HAP-1 (cell line): ENCODE measurements at regions not wholly inside any gene's neighbourhood (a gene's known extent, or its start where the extent isn't known, plus 50 kb on each side); places are given as distances from the start of the nearest gene placed in this dataset.
"Not testable (repeated sequence)": the region's sequence is repeated elsewhere in the genome, so short reads cannot be mapped to it uniquely, and the experiment has no call there.

Experiments used
- DNase-seq, 2 experiments: peaks; one replicate each; pipeline ENCODE4 v3.0.0-alpha.2; 2016 to 2020; ENCODE audit warnings: low spot score in 2 of 2
- H3K27me3 ChIP-seq: fragments of 250-450 bp; sonication (Bioruptor Pico); 2 replicates; pipeline ENCODE4 v1.5.1; 2020; ENCODE audit warnings: low read depth, mild to moderate bottlenecking, moderate library complexity
- H3K36me3 ChIP-seq: fragments of 250-450 bp; sonication (Bioruptor Pico); replicated peaks from 2 replicates; pipeline ENCODE4 v1.5.1; 2020; ENCODE audit warnings: mild to moderate bottlenecking
- H3K4me1 ChIP-seq: fragments of 250-450 bp; sonication (Bioruptor Pico); 2 replicates; pipeline ENCODE4 v1.5.1; 2020; ENCODE audit warnings: mild to moderate bottlenecking
- H3K4me3 ChIP-seq: fragments of 250-450 bp; sonication (Bioruptor Pico); 2 replicates; pipeline ENCODE4 v1.5.1; 2020; ENCODE audit warnings: mild to moderate bottlenecking, moderate library complexity
- H3K9me3 ChIP-seq: fragments of 250-450 bp; sonication (Bioruptor Pico); 2 replicates; pipeline ENCODE4 v1.5.1; 2020; ENCODE audit warnings: mild to moderate bottlenecking, moderate library complexity
- in situ Hi-C: fragments of 300-500 bp; cut with MboI; formaldehyde crosslinking; loops from 3 replicates; pipeline ENCODE4 v1.14.3; 2020; ENCODE audit warnings: low sequenced_read_pairs, inconsistent platforms, mixed read lengths

DNA sequence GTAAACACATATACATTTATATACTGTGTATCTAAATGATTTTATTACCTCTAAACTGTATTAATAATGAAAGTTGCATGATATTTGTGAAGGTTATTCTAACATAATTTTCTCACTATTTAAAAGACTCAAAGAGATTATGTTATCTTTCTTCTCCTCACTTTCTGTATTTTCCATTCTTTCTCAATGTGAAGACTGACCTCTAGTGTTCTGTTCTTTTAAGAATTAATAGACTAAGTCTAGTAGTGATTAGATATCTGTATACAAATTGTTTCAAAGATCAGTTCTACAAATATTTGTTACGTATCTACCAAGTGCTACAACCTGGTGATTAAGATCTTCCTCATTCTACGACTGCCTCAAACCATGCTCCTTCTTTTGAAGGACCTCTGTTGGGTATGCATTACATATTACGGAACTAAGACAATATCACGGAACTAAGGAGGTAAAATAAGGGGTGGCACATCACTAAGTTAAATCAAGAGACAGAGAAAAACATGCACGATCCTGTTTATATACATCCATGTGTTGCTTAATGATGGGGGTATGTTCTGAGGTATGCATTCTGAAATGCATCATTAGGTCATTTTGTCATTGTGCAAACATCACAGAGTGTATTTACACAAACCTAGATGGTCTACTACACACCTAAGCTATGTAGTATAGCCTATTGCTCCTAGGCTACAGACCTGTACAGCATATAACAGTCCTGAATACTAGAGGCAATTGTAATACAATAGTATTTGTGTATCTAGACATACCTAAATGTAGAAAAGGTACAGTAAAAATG is 161.5 kb upstream of the KBTBD8 start:
- DNase-seq, result peak in 1 of 2 experiments; percentile 32

GRCh38 chr3:66838704-66839103 is 159.4 kb upstream of the KBTBD8 start:
- no peak overlapping the region for H3K4me3 ChIP-seq
- H3K9me3 ChIP-seq, result no peaks in the 10 kb centered on the region
- in situ Hi-C loops, result loop anchor here (10.0 kb wide), 1 partner anchor 584 kb away; no protein-coding TSS in a partner anchor
- DNase-seq, result no peak
- no peaks in the 10 kb centered on the region for H3K4me1 ChIP-seq
- H3K36me3 ChIP-seq, result no peaks in the 10 kb centered on the region
- no peaks in the 10 kb centered on the region for H3K27me3 ChIP-seq

More for the DNA sequence above, 161.5 kb upstream of the KBTBD8 start:
- no peak overlapping the region for H3K4me3 ChIP-seq
- no peaks in the 10 kb centered on the region for H3K27me3 ChIP-seq
- no peaks in the 10 kb centered on the region for H3K4me1 ChIP-seq
- no peaks in the 10 kb centered on the region for H3K9me3 ChIP-seq
- H3K36me3 ChIP-seq, result no peaks in the 10 kb centered on the region
- in situ Hi-C loops, result loop anchor here (10.0 kb wide), 1 partner anchor 582 kb away; no protein-coding TSS in a partner anchor

DNA sequence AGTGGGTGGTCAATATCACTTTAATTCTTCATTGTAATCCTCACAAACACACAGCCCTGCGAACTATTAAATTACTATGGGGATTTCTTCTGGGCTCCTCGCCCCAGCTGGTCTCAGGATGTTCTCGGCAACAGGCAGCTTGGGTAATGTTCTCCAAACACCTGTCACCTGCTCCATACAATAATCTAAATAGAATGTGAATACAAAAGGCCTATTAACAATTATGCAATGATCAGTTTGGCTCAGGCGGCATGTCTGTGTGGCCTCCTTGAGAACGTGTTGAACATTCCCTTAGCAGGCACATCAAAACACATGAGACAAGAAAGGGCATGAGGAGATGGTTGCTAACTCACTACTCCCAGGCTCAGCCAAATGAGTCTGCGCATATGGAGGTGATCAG is 158.6 kb upstream of the KBTBD8 start:
- Histone ChIP-seq H3K36me3 (no peaks in the 10 kb centered on the region), H3K4me1 (no peaks in the 10 kb centered on the region), H3K27me3 (no peaks in the 10 kb centered on the region), H3K4me3 (no peak overlapping the region), H3K9me3 (no peaks in the 10 kb centered on the region)
- in situ Hi-C loops, result loop anchor here (10.0 kb wide), 1 partner anchor 585 kb away; no protein-coding TSS in a partner anchor
- DNase-seq, result no peak

- in situ Hi-C loops, H3K4me1 ChIP-seq, H3K4me3 ChIP-seq, H3K9me3 ChIP-seq, H3K36me3 ChIP-seq, H3K27me3 ChIP-seq: not testable (repeated sequence)
- peak in 1 of 2 experiments; percentile 15 for DNase-seq
These were observed 155.2 kb upstream of the KBTBD8 start for GRCh38 chr3:66842761-66843464.

DNA sequence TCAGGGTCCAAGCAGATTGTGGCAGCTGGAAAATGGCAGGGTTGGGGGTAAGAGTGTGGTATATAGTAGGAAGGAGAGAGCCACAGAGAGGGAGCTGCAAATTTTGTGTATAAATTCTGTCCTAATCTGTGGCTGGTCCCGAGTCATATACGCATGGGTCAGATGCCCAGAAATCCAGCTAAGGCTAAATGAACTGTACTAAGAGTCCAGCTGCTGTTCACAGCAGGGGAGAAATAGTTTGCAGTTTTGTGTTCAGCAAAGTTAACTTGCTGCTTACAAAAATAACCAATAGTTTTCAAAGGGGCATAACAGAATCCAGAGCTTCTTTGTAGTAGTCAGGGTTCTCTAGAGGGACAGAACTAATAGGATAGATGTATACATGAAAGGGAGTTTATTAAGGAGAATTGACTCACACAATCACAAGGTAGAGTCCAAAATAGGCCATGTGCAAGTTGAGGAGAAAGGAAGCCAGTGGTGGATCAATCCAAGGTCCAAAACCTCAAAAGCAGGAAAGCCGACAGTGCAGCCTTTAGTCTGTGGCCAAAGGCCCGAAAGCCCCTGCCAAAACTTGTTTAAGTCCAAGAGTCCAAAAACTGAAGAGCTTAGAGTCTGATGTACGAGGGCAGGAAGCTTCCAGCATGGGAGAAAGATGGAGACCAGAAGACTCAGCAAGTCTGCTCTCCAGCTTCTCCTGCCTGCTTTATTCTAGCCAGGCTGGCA is 146.1 kb upstream of the KBTBD8 start:
- in situ Hi-C loops, result no loop called here
- no peaks in the 10 kb centered on the region for H3K27me3 ChIP-seq
- no peaks in the 10 kb centered on the region for H3K4me1 ChIP-seq
- no peak overlapping the region for H3K4me3 ChIP-seq
- no peaks in the 10 kb centered on the region for H3K36me3 ChIP-seq
- H3K9me3 ChIP-seq, result no peaks in the 10 kb centered on the region
- DNase-seq, result no peak

DNA sequence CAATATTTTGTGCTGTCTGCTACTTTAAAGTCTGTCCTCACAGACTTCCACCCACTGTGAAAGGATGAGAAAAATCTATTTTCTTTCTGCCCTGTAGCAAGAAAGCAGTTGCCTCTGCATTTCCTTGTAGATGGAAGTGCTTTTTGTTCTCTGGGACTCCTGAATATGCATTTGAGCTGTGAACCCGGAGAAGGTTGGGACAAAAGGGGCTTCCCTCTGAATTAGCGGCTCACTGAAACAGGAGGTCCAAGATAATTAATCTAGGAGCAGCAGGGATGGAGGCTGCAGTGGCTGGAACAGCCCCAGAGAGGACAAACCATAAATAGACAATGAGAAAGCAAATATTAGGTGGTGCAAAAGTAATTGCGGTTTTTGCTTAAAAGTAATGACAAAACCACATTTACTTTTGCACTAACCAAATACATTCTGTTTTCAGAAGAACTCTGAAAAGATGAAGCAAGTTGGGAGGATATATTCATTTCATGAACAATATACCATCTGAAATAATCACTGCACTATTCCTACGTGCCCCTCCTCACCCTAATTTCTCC is 143.4 kb upstream of the KBTBD8 start:
- DNase-seq, result no peak
- Histone ChIP-seq H3K9me3 (no peaks in the 10 kb centered on the region), H3K27me3 (no peaks in the 10 kb centered on the region), H3K4me3 (no peak overlapping the region), H3K4me1 (no peaks in the 10 kb centered on the region), H3K36me3 (no peaks in the 10 kb centered on the region)
- in situ Hi-C loops, result no loop called here

- in situ Hi-C loops, result no loop called here
- Histone ChIP-seq H3K4me1 (no peaks in the 10 kb centered on the region), H3K27me3 (no peaks in the 10 kb centered on the region), H3K4me3 (no peak overlapping the region), H3K9me3 (no peaks in the 10 kb centered on the region), H3K36me3 (no peaks in the 10 kb centered on the region)
- no peak for DNase-seq
These were observed 141.6 kb upstream of the KBTBD8 start for GRCh38 chr3:66856533-66856932.

DNA sequence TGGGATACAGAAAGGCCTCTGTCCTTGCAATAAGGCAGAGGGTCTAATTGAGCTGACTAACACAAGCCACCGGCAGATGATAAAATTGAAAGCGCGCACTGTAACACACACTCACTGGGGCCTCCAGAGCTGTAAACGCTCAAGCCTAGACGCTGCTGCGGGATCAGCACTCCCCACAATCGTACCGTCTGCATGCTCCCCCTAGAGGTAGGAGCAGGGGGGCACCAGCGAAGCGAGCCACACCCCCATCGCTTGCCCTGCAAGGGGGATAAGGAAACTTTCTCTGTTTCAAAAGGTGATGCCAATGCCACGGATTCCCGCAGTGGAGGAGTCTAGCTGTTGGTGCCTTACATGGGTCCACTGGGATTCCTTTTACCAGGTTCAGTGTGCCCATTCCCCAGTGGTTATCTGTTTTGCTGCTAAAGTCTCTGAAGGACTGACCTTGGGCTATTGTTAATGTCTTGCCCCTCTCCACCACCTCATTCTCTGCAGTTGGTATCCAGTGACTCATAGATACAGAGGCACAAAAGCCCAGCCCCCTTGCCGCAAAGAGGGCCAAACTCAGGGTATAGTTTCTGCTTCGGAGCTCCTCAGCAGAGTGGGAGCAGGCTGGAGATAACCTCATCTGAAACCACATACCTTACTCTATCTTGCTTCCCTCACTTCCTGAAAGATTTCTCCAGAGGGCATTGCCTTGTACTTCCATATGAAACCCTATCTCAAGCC is 139.3 kb upstream of the KBTBD8 start:
- Histone ChIP-seq H3K27me3 (no peaks in the 10 kb centered on the region), H3K4me1 (no peaks in the 10 kb centered on the region), H3K4me3 (no peak overlapping the region), H3K9me3 (no peaks in the 10 kb centered on the region), H3K36me3 (no peaks in the 10 kb centered on the region)
- in situ Hi-C loops, result no loop called here
- DNase-seq, result no peak

- in situ Hi-C loops, result no loop called here
- Histone ChIP-seq H3K9me3 (no peaks in the 10 kb centered on the region), H3K27me3 (no peaks in the 10 kb centered on the region), H3K36me3 (no peaks in the 10 kb centered on the region), H3K4me3 (no peak overlapping the region), H3K4me1 (no peaks in the 10 kb centered on the region)
- DNase-seq, result no peak
These were observed 137.3 kb upstream of the KBTBD8 start for GRCh38 chr3:66860771-66861170.

DNA sequence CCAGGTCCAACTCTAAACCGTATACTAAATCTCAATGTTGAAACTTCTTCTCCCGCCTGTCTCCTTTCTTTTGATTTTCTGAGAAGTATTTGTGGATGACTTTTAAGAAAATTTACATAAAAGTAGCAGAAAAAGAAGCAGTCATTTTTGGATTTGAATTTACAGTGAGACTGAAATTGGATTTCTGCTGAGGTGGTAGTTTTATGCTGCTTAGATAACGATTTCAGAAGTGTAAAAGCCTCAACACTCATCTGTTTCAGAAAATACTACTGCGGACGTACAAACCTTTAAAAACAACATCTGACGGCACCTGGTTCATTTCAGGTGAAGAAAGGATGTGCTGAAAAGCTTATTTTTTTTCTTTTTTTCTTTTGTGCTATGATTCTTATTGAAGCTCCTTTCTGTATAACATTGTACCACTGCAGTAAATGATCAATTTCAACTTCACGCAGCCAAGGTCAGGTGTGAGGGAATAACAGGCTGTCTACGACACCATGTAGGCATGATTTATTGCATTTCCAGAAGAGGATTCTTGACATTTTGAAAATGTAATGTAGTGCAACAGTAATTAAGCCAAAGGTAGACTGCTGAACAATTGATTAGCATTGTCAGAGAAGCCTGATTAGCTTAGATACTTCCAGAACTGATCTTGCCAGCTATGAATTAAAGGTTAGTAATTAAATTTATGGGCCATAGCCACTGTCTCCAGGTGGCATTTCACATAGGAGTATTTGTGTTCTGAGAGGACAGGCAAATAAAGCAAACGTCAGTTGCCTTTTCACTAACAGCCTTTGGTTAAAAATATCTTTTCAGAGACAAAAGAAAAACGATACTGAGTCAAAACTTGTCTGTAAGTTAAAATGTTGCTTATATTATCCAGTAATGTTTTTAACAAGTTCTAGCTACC is 134.6 kb upstream of the KBTBD8 start:
- Histone ChIP-seq H3K36me3 (no peaks in the 10 kb centered on the region), H3K4me1 (no peaks in the 10 kb centered on the region), H3K9me3 (no peaks in the 10 kb centered on the region), H3K4me3 (no peak overlapping the region), H3K27me3 (no peaks in the 10 kb centered on the region)
- in situ Hi-C loops, result no loop called here
- no peak for DNase-seq

GRCh38 chr3:66884659-66885058 is 113.4 kb upstream of the KBTBD8 start:
- Histone ChIP-seq H3K36me3 (no peaks in the 10 kb centered on the region), H3K9me3 (no peaks in the 10 kb centered on the region), H3K4me3 (no peak overlapping the region), H3K27me3 (no peaks in the 10 kb centered on the region), H3K4me1 (peaks cover 4% of the 10 kb centered on the region; the same call in 1 of the 2 replicates)
- DNase-seq, result no peak
- in situ Hi-C loops, result no loop called here

DNA sequence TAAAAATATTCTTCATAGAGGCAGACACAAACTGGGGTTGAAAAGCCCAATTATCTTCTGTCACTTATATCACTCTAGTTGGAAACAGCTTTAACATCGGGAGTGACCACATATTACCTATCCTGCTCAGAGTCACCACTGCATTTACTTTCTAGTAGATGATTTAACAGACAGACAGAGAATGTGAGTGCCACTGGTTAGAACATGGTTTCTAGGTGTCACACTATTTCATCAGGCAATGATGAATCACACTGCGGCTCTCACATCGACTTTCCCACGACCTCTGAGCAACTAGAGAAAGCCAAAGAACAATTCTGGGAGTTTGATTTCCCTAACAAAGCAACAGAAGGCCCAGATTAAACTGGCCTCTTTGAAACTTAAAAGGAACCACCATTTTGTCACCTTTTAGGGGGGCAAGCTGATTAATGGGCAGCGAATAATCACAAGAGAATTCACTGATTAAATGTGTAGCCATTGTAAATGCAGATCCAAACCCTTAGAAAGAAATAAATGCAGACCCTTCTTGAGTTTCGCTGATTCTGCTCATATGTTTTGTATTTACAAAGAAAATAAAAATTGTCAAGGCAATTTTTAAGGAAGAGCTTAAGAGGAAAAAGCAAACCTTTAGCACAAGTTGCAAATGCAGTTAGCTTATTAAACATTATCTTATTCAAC is 112.6 kb upstream of the KBTBD8 start:
- in situ Hi-C loops, result no loop called here
- H3K36me3 ChIP-seq, result no peaks in the 10 kb centered on the region
- H3K27me3 ChIP-seq, result no peaks in the 10 kb centered on the region
- H3K4me3 ChIP-seq, result no peak overlapping the region
- no peaks in the 10 kb centered on the region for H3K9me3 ChIP-seq
- DNase-seq, result peak in 1 of 2 experiments; percentile 6
- H3K4me1 ChIP-seq, result peaks cover 4% of the 10 kb centered on the region; the same call in 1 of the 2 replicates
